ENCODE measurements at regions not wholly inside any gene's neighbourhood (a gene's known extent, or its start where the extent isn't known, plus 50 kb on each side); places are given as distances from the start of the nearest gene placed in this dataset.
"Not testable (repeated sequence)": the region's sequence is repeated elsewhere in the genome, so short reads cannot be mapped to it uniquely, and the experiment has no call there.

GRCh38 chr3:4030624-4031023, 231.4 kb downstream of the LRRN1 start:
- no peak for DNase-seq

GRCh38 chr3:4033296-4033695, 234.1 kb downstream of the LRRN1 start:
- DNase-seq, result no peak

- no peak for DNase-seq
Observed at GRCh38 chr3:4036046-4036445, 236.8 kb downstream of the LRRN1 start.

DNA sequence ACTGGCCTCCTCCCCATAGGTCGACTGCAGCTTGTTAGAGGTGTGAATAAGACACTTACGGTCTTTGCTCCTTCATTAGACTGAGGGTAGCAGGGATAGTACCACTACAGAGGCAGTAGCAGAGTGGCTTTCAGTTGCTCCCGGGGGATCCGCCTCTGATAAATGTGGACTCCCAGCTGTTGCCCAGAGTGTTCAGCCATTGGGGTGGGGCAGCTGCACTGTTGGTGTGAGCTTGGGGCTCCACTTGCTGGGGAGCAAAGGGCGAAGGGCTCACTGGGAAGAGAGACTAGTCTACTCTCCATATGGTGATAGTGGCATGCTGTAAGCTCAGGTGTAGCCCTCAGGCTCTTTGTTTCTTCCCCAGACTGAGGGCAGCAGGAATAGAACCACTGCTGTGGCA, 239.1 kb downstream of the LRRN1 start:
- no peak for DNase-seq

DNA sequence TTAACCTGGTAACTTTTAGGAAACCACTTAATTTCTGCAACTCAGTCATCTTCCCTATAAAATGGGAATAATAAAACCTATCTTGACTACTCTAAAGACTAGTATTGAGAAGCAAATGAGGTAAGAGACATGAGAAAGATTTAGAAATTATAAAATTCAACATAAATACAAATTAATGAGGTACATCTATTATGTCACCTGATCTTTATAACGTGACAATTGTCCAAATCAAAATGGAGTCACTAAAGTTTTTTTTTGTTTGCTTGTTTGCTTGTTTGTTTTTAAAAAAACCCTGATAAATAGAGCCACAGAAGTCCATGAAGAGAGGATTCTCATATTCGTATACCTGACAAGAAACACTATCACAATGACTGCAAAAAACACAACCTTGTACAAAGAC, 242.8 kb downstream of the LRRN1 start:
- DNase-seq, result no peak

GRCh38 chr3:4042869-4043268, 243.6 kb downstream of the LRRN1 start:
- no peak for DNase-seq

- DNase-seq, result no peak
Observed at GRCh38 chr3:4043867-4044575, 244.8 kb downstream of the LRRN1 start.

DNA sequence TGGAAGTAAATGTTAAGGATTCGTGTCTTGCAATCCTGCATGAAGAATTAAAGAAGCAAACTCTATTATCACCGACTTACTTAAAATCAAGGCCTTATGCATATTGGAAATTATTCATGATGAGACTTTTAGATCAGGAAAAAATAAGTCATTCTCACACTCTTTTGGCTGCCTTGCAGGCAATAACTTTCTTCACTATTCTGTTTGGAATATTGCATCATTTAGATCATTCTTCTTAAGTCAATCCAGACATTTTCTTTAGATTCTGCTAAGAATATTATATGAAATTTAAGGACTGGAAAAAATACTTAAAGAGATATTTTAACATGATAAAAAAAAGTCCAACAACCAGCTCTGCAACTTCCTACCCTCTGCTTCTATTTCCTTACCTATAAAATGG, 245.4 kb downstream of the LRRN1 start:
- DNase-seq, result no peak

GRCh38 chr3:4045756-4046155, 246.5 kb downstream of the LRRN1 start:
- no peak for DNase-seq

DNA sequence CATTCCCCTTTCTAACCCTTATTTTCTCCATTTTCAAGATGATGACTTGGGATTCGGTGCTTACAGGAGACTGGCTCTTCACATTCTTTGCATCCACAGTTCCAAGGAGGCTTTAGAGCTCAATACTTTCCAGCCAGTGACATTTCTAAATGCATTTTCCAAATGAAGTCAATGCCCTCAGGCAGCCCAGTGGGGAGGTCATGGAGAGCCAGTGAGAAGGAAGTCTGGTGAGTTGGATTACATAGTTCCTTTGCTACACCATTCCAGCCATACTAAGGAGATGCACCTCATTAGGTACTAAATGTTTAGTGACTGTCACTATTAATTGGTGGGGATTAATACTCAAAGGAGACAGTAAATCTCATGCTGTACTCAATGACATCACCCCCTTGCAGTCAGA, 248.1 kb downstream of the LRRN1 start:
- DNase-seq, result no peak

DNA sequence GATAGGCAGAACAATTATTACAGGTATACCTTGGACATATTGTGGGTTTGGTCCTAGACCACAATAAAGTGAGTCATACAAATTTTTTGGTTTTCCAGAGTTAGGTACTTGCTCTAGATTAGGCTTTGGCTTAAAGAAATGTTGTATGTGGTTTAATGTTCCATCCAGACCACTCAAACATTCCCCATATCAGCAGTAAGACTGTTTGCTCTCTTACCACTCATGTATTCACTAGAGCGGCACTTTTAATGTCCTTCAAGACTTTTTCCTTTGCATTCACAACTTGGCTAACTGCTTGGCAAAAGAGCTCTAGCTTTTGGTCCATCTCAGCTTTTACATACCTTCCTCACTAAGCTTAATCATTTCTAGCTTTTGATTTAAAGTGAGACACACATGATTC, 250.5 kb upstream of the SETMAR start:
- DNase-seq, result no peak

DNA sequence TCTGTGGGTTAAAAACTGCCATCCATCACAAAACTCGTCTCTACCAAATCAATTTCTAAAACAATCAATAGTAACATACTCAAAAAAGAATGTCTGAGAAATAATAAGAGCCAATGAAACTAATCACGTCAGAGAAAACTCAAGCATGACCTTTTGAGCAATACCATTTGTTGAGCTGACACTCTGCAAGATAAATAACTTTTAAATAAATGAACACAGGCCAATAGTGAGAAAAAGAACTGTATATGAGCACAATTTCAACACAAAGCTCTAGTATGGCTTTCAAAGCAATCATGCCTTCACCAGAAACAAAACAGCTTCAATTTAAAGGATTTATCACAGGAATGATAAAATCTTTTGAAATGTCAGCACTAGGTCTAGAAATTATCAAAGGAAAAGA, 249.2 kb upstream of the SETMAR start:
- DNase-seq, result no peak

DNA sequence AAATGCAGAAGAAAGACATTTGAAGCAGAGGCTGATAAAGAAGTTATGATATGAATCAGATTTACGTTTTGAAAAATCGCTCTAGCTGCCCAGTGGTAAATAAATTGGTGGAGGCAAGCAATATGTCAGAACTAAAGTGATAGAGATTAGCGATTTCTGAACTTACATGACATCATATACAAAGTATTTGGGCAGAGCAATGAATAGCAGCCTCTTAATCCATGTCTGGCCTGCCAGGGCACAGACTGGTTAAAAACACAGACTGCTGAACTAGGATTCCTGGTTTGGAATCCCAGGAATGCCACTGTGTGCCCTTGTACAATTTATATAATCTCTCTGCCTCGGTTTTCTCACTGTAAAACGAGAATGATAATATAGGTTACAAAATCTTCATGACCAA, 243.1 kb upstream of the SETMAR start:
- DNase-seq, result no peak

- DNase-seq, result no peak
Observed at GRCh38 chr3:4060603-4061002, 242.6 kb upstream of the SETMAR start.

DNA sequence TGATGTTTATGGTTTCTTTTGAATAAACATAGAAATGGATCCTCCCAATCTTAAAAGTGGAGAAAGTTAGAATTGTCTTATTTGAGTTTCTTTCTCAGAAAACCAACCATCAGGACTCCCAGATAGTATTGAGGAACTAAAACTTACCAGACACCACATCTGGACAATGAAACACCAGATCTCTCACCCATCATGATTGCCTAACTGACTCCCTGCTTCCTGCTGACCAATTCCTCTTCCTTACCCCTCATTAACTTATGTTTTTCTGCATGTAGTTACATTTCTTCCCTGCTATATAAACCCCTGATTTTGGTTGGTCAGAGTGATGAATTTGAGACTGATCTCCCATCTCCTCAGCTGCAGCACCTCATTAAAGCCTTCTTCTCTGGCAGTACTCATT, 242.0 kb upstream of the SETMAR start:
- no peak for DNase-seq

DNA sequence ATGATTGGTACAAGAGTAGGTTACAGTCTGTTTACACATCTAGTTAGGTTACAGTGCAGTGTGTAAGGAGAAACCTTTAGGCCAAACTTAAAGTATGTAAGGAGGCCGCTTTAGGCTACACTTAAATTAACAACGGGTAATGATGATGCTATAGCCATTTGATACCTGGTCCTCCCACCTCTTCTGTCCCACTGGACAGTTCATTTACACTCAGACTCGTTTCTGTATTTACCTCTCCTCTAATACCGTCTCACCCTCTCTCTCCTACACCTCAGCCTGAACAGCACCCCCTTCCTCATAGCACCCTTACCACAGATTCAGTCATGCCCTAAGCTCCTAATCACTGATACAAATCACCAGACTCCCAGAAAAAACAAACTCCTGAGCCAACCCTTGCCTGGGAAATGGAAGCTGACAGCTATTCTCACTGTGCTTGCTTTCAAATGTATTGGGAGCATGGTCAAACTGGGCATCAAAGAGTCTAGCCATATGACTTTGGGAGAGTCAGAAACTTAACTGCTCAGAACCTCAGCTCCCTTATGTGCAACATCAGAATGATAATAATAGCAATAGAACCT, 241.3 kb upstream of the SETMAR start:
- no peak for DNase-seq

- no peak for DNase-seq
Observed at GRCh38 chr3:4062621-4063020, 240.5 kb upstream of the SETMAR start.

DNA sequence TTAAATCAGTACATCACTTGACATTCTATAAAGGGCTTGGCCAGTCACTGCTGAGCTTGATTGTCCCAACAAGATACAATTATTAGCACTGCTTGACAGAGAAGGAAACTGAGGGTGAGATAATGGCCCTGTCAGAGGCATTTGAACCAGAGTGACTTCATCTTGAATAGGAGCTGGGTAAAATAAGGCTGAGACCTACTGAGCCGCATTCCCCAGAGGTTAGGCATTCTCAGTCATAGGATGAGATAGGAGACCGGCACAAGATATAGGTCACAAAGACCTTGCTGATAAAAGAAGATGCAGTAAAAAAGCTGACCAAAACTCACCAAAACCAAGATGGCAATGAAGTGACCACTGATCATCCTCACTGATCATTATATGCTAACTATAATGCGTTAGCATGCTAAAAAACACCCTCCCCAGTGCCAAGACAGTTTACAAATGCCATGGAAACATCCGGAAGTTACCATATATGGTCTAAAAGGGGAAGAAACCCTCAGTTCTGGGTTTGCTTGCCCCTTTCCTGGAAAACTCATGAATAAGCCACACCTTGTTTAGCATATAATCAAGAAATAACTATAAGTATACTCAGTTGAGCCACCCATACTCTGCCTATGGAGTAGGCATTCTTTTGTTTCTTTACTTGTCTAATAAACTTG, 239.1 kb upstream of the SETMAR start:
- no peak for DNase-seq

GRCh38 chr3:4065085-4065484, 238.1 kb upstream of the SETMAR start:
- DNase-seq, result no peak

DNA sequence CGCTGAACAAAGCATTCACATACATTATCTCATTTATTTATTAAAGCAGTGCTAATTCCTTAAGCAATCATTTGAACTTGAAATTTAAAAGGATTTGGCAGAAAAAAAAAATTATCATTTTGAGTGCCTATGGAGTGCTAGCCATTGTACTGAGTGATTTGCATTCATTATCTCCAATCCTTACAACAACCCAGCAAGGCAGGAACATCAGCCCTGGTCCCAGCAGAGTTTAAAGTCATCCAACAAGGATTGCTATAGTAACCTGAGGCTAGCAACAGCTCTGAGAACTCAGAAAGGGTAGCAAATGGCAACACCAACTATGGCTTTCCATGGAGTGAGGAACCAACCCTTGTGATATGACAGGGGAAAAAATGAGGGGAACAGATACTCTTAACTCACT, 237.6 kb upstream of the SETMAR start:
- no peak for DNase-seq

DNA sequence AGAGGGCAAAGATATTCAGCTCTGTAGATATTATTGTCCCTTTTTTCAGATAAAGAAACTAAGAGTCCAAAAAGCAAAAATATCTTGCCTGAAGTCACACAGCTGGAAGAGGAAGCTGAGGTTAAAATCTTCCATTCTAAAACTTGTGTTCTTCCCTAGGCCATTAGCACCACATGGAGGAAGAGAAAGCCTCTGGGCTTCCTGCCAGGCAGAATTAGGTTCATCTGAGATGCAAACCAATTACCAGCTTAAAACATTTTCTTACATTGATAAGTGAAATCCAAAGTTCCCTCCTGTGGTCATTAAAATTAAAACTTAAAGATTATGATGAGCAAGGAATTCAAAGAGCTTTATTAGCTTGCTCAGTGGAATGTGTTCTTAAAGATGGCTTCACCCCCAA, 235.3 kb upstream of the SETMAR start:
- no peak for DNase-seq

DNA sequence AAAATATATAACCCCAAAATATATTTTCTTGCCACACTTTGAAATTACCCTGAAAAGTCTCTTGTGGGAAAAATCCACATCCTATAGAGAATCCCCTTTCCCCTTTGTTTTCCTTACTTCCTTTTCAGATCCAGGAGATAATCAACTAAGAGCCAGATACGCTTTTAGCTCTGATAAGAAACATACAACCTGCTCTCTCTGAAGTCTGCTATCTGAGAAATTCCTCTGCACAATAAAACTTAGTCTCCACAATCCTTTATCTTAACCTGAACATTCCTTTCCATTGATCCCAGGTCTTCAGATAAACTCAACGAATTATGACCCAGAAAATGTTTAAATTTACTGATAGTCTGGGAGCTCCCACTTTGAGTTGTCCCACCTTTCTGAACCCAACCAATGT, 233.4 kb upstream of the SETMAR start:
- no peak for DNase-seq

DNA sequence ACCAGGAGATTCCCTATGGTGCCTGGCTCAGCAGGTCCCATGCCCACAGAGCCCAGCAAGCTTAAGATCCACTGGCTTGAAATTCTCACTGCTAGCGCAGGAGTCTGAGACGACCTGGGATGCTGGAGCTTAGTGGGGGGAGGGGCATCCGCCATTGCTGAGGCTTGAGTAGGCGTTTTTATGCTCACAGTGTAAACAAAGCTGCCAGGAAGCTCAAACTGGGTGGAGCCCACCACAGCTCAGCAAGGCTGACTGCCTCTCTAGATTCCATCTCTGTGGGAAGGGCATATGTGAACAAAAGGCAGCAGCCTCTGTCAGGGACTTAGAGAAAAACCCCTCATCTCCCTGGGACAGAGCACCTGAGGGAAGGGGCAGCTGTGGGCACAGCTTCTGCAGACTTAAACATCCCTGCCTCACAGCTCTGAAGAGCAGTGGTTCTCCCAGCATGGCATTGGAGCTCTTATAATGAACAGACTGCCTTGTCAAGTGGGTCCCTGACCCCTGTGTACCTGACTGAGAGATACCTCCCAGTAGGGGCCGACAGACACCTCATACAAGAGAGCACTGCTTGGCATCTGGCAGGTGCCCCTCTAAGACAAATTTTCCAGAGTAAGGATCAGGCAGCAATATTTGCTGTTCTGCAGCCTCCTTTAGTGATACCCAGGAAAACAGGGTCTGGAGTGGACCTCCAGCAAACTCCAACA, 231.5 kb upstream of the SETMAR start:
- DNase-seq, result no peak

GRCh38 chr3:4077278-4077677, 225.9 kb upstream of the SETMAR start:
- DNase-seq, result not testable (repeated sequence)

All from NCI-H2107 (cell line).